ENCODE measurements at regions not wholly inside any gene's neighbourhood (a gene's known extent, or its start where the extent isn't known, plus 50 kb on each side); places are given as distances from the start of the nearest gene placed in this dataset.

GRCh38 chr7:27299861-27300260 is 57.3 kb downstream of the EVX1 start:
- DNase-seq = no peak
- intact Hi-C loops (cut with DNase I) = no loop called here

DNA sequence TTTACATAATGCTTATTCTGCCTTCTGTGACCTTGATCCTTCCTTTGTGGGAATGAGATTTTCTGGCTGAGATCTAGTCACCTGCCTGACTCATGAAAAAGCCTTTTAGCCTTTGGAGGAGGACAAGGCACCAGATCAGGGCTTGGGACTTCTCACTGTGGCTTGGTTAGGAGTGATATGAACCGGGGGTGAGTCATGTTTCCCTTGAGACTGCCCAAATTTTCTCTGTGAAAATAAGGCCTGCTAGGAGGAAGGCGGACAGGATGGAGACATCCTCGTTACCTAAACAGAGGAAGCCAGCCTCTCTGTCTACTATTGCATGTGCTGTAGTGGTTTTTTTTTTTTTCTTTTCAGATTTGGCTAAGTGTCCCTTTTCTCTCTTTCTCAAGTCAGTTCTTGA is 57.8 kb downstream of the EVX1 start:
- intact Hi-C loops (cut with DNase I) = no loop called here

DNA sequence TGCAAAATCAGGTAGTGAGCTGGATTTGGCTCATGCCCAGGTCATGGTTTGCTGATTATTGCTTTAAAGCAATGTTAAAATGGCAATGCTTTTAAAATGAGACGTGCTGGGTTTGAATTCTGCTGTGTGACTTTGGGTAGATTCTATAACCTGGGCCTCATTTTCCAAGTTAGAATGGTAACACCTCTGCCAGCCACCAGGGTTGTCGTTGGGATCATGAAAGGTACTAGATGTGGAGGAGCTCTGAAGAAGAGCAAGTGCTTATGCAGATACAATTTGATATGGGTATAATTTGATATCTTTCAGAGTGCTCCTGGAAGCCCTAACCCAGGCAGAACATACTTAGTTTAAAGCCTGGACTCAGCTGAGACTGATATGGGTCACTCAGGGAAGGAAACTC is 60.0 kb downstream of the EVX1 start:
- intact Hi-C loops (cut with DNase I) = no loop called here
- DNase-seq = no peak

More for the DNA sequence above, 57.8 kb downstream of the EVX1 start:
- no peak for DNase-seq

- intact Hi-C loops (cut with DNase I) = no loop called here
- DNase-seq = peak in 2 of 42 donors; percentile 3 to 7
Measured at GRCh38 chr7:27303026-27303425, 60.4 kb downstream of the EVX1 start.

DNA sequence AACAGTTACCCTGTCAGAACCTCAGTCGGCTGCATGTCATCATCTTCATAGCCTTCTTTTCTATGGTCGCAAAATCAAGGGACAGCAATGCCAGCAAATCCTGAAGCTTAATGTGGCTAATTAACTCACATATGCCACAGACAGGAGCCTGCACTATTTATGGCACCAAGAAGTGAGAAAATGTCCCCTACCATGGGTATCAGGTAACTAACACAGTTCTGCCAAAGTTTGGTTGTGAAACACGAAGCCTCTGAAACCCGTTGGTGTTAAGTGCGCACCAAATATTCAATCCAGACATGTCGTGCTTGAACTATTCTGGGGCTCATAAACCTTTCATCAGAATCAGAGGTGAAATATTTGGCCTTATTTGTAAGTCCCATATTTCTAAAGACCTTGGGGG is 63.3 kb downstream of the EVX1 start:
- intact Hi-C loops (cut with DNase I) = no loop called here
- no peak for DNase-seq

- intact Hi-C loops (cut with DNase I) = no loop called here
- DNase-seq = no peak
Measured at GRCh38 chr7:27312820-27313219, 70.2 kb downstream of the EVX1 start.

- intact Hi-C loops (cut with DNase I) = no loop called here
- no peak for DNase-seq
Measured at GRCh38 chr7:27314111-27314510, 71.5 kb downstream of the EVX1 start.

- intact Hi-C loops (cut with DNase I) = no loop called here
Measured at GRCh38 chr7:27315066-27315465, 72.5 kb downstream of the EVX1 start.

DNA sequence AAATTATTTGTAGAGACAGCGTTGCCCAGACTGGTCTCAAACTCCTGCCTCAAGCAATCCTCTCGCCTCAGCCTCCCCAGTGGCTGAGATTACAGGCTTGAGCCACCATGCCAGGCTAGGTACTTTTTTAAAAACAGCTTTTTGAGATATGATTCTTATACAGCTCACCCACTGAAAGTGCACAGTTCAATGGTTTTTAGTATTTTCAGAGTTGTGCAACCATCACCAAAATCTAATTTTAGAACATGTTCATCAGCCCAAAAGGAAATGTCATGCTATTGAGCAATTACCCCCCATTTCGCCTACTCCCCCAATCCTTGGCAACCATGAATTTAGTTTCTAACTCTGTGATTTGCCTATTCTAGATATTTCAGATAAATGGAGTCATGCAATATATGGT is 73.7 kb downstream of the EVX1 start:
- intact Hi-C loops (cut with DNase I) = no loop called here
- DNase-seq = peak in 3 of 42 donors; percentile 3 to 11 (median 4)

More at GRCh38 chr7:27315066-27315465, 72.5 kb downstream of the EVX1 start:
- DNase-seq = no peak

- intact Hi-C loops (cut with DNase I) = no loop called here
- no peak for DNase-seq
Measured at GRCh38 chr7:27324246-27324645, 81.6 kb downstream of the EVX1 start.

DNA sequence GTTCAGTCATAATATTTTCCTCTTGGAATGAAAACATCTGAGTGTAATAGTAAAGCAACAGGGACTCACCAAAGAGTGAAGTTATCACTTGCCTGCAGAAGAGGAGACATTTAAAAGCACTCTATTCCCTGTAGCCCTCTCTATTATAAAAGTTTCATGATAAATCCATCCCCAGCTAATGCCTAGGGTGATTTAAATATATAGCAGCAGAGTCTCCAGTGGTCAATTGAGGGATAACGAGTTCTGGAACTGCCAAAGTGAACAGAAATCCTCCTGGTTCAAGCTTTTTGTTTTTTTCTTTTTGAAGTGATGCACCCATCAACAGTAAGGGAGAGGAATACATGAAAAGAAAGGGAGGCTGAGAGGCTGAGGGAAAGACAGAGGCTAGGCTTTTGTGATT is 87.3 kb downstream of the EVX1 start:
- intact Hi-C loops (cut with DNase I) = no loop called here
- no peak for DNase-seq

GRCh38 chr7:27339478-27339877 is 96.9 kb downstream of the EVX1 start:
- no peak for DNase-seq
- intact Hi-C loops (cut with DNase I) = no loop called here

DNA sequence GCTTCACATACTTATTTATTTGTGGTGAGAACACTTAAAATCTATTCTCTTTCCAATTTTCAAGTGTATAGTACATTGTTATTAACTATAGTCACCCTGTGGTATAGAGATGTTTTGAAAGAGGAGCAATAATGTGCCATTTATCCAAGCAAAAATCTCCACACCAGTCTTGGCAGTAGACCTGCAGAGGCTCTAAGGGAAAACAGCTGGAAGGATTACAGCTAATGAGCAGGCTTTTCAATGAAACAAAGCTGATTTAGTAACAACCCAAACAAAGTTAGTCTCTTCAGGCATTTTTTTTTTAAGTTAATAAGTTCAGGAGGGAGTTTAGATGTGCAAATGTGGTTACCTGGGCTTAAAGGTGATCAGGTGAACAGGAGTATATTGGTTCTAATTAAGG is 101.9 kb downstream of the EVX1 start:
- intact Hi-C loops (cut with DNase I) = no loop called here
- DNase-seq = no peak

DNA sequence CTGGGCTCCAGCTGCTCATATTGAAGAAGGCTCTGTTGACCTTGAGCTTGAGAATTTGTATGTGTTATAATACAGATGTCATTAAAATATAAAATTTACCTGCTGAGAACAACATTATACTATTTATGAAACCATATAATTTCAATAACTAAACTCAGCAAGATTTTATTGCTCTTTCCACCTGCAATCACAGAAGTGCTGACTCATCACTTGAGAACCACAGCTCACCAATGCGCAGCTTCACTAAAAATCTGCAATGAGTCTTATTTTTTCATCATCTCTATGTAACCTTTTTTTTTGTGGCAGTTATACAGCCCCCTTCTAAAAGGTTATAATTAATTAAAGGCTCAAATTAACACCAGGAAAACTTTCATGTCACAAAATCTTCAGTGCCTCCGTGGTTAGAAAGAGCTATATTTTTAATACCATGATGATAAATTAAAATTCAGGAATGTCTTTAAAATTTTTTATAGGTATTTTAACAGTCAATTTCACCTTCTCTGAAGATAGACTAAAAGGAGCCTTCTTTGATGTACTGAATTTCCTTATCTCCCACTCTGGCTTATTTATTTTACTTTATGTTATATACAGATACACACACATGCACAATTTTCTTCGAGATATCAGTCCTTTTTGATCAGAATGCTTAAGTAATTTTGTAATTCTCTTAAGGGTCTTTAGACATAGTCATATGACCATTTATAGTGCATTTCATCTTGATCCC is 102.7 kb downstream of the EVX1 start:
- intact Hi-C loops (cut with DNase I) = no loop called here
- DNase-seq = no peak

- no peak for DNase-seq
- intact Hi-C loops (cut with DNase I) = no loop called here
Measured at GRCh38 chr7:27345997-27346396, 103.4 kb downstream of the EVX1 start.

- peak in 23 of 42 donors; percentile 4 to 55 (median 16) for DNase-seq
Measured at GRCh38 chr7:27346531-27347275, 104.1 kb downstream of the EVX1 start.

DNA sequence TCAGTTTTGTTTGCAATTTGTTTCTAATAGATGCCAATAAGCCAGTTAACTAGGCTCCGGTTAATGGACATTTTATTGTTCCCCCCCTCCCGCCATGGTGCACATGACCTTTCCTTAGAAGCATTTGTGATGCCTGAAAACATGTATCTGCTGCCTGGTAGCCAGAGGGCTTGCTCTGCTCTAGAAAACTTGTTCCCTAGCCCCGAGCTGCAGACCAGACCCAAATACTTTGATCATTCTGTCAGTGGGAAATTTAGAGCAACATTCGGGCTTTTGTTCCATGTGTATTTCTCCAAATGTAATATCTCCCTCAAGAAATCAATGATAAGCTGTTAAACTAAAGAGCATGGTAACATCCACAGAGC is 104.7 kb downstream of the EVX1 start:
- intact Hi-C loops (cut with DNase I) = no loop called here
- DNase-seq = no peak

More at GRCh38 chr7:27346531-27347275, 104.1 kb downstream of the EVX1 start:
- intact Hi-C loops (cut with DNase I) = no loop called here

DNA sequence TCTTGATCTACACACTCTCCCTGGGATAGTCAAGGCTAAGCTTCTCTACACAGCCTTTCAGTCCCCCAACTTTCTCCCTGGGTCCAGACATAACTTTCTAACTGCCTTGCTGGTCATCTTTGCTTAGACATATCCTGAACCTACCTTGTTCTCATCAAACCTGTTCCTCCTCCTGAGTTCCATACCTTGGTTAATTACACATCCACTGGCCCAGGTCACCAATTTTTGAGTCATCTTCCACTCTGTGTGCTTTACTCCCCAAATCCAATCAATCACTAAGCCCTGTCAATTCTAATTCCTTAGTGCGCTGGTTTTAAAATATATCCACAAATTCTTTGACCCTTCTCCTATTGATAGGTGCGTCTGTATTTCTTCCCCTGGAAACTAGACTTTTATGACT is 107.0 kb downstream of the EVX1 start:
- intact Hi-C loops (cut with DNase I) = no loop called here
- DNase-seq = no peak

DNA sequence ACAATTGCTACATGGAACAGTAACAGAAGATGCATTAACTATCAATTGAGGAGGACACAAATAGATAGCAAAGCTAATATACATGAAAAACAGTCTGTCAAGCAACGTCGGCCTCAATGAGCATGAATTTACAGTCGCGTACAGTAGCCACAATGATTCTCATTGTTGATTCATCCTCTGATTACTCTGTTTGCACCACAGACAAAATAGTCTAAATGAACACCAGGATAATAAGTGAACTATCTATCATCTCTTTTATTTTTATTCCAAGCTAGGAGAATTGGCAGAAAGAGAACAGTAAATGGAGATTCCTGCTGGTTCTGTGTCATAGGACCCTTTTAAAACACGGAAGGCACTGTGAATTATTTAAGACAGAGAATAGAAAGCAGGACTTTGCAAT is 108.5 kb downstream of the EVX1 start:
- no peak for DNase-seq
- intact Hi-C loops (cut with DNase I) = no loop called here

- intact Hi-C loops (cut with DNase I) = no loop called here
- no peak for DNase-seq
Measured at GRCh38 chr7:27351786-27352185, 109.2 kb downstream of the EVX1 start.
